Bone marrow (tissue), 2 donors: ENCODE measurements at regions not wholly inside any gene's neighbourhood (a gene's known extent, or its start where the extent isn't known, plus 50 kb on each side); places are given as distances from the start of the nearest gene placed in this dataset.
"Not testable (repeated sequence)": the region's sequence is repeated elsewhere in the genome, so short reads cannot be mapped to it uniquely, and the experiment has no call there.

ENCODE experiments used
- DNase-seq, 2 donors: peaks; one replicate each; lab custom pipeline; 2025; lab: John Stamatoyannopoulos, UW

DNA sequence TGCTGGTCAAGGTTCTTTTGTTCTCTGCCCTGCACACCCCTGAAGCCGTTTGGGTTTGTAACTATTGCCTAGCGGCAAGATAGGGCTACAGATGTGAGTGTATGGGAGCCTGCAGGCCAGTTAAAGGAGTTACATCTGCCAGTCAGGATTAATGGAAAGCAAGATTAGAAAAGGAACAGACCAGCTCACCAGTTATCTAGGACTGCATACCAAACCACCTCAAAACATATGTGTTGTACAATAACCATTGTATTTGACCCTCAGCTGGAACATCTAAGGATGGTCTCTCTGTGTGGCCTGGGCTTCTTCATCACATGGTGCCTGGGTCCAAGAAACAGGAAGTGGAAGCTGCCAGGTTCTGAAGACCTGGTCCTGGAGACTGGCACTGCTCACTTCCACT lies 52.5 kb upstream of the FBXO28 start:
- no peak for DNase-seq

DNA sequence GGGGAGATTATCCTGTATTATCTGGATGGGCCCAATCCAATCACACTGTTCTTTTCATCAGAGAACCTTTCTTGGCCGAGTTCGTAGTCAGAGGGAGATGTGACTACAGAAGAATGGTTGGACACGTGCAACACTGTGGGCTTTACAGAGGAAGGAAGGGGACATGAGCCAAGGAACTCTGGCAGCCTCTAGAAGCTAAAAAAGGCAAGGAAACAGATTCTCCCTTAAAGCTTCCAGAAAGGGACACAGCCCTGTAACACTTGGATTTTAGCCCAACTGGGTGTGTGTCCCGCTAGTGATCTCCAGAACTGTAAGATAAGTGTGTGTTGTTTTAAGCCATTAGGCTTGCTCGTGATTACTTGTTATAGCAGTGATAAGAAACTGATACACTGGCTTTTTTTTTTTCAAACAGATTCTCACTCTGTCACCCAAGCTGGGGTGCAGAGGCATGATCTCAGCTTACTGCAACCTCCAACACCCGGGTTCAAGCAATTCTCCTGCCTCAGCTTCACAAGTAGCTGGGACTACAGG lies 53.9 kb upstream of the FBXO28 start:
- DNase-seq, result no peak

DNA sequence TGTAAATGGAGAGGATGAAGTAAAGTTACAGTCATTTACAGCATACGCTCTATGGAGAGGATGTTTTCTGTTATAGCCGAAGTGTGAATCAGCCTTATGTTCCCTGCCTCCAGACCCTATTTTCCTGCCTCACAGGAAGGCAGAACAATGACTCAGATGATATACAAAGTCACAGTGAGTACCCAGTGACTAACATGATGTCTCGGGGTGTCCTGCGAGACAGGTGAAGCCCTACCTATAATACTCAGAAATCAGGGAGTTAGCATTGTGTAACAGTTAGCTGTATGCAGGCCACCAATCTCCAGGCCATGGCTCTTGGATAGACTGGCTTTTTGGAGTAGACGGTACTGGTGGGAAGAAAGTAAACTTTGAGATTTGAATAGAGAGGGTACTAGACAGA lies 55.6 kb upstream of the FBXO28 start:
- DNase-seq, result no peak

DNA sequence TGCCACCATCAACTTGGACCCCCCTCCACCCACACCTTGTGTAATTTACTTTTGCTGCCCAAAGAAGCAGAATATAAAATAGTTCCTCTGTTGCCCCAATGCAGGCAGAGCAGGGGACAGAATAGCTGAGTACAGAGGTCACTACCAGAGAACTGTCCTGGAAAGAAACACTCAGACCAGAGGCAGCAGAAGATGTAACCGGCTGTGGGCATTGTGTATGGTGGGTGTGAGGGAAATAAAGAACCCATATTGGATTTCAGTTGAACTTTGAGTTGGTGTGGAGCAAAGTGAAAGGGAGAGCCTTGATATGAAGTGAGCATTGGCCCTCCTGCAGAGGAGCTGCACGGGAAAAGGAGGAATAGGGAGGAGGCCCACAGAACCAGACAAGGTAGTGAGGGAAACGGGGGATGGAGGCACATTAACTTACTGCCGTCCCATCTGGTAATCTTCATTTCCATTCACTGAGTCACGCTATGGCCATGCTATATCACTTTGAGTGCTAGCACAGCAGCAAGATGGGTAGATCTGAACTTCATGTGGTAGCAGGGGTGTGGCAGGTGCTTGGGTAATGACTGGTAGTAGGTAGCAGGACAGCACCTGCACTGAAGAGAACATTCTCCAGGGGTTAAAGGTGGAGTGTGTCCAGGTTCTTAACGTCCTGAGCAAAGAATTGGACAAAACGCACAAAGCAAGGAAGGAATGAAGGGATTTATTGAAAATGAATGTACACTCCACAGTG lies 56.3 kb upstream of the FBXO28 start:
- DNase-seq, result no peak

DNA sequence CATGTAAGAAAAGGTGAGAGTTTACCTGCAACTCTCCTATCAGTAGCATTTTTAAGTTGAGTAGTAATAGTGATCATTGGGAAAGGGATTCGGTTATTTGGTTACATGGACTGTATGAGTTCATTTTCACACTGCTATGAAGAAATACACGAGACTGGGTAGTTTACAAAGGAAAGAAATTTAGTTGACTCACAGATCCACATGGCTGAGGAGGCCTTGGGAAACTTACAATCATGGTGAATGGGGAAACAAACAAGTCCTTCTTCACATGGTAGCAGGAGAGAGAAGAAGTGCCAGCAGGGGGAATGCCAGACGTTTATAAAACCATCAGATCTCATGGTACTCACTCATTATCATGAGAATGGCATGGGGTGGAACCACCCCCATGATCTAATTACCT lies 59.3 kb upstream of the FBXO28 start:
- no peak for DNase-seq

DNA sequence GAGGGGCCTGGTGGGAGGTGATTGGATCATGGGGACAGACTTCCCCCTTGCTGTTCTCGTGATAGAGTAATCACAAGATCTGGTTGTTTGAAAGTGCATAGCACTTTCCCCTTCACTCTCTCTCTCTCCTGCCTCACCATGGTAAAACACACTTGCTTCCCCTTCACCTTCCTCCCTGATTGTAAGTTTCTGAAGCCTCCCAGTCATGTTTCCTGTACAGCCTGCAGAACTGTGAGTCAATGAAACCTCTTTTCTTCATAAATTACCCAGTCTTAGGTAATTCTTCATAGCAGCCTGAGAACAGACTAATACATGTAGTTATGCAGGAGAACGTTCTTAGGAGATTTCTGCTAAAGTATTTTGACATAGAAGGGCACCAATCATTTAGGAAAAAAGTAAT lies 59.9 kb upstream of the FBXO28 start:
- no peak for DNase-seq

DNA sequence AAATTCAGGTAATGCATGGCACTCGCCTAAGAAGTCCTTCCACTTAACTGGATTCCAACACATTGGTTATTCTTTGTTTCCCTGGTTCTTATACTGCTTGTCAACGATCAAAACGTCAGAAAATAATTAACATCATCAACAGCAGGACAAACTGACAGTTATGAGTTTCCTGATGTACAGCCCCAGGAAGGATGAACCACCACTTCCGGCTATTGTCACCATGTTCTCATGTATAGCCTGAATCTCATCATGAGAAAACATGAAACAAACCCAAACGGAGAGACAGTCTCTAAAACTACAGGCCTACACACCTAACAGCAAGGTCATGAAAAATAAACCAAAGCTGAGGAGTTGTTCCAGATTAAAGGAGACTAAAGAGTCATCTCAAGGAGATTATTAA lies 60.5 kb upstream of the FBXO28 start:
- DNase-seq, result no peak

DNA sequence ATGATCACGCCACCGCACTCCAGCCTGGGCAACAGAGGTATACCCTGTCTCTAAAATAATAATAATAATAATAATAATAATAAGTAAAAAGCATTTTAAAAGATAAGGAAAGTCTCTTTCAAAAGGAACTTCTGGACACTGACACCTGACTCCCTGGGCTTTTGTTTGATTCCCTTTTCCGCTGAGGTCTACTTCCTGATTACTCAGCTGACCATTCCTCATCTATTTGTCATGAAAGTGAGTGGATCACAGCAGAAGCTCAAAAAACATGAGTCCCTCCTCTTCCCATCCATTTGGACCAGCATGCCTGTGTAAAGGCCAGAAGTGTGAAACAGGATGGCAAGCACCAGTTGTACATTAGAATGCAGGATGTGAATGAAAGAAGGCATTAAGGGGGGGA lies 61.1 kb upstream of the FBXO28 start:
- DNase-seq, result no peak

DNA sequence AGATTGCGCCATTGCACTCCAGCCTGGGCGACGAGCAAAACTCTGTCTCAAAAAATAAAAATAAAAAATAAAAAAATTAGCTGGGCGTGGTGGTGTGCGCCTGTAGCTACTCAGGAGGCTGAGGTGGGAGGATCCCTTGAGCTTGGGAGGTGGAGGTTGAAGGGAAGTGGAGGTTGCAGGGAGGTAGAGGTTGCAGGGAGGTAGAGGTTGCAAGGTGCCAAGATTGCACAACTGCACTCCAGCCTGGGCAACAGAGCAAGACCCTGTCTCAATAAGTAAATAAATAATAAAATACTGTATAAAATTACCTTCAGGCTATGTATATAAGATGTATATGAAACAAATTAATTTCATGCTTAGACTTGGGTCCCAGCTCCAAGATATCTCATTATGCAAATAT lies 62.1 kb upstream of the FBXO28 start:
- not testable (repeated sequence) for DNase-seq

DNA sequence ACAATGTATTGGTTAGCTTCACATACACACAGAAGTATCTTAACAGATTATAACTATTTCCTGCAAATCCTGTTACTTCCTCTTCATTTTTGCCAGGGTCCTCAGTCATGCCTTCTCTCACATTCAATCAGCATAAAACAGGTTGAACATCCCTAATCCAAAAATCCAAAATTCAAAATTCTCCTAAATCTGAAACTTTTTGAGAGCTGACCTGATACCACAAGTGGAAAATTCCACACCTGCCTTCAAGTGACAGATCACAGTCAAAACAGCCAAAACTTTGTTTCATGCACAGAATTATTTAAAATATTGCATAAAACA lies 62.9 kb upstream of the FBXO28 start:
- no peak for DNase-seq

DNA sequence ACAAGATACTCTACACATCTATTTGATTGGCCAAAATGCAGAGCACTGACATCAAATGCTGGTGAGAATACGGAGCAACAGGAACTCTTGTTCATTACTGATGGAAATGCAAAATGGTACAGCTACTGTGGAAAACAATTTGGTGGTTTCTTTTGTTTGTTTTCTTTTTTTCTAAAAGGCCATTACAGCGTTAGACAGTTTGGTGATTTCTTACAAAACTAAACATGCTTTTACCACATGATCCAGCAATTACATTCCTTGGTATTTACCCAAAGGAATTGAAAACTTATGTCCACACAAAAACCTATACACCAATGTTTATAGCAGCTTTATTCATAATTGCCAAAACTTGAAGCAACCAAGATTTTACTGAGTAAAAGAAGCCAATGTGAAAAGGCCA lies 66.4 kb upstream of the FBXO28 start:
- DNase-seq, result no peak

DNA sequence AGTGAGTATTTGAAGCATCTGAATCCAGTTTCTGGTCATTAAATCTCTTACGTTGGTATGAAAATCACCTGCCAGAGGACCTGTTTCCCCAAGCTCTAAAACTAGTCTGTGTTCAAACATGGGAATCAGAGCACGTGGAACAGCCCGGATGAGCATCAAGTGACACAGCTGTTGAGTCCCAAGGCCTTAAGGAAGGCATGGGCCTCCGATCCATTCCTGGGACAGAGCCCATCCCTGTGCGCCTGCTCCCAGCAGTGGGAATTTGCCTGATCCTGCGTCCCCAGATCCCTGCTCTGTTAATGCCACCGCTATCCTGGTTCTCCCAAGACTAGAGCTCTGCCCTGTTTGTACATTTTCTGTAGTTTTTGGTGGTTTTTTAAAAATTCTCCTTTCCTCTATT lies 68.4 kb upstream of the FBXO28 start:
- no peak for DNase-seq

DNA sequence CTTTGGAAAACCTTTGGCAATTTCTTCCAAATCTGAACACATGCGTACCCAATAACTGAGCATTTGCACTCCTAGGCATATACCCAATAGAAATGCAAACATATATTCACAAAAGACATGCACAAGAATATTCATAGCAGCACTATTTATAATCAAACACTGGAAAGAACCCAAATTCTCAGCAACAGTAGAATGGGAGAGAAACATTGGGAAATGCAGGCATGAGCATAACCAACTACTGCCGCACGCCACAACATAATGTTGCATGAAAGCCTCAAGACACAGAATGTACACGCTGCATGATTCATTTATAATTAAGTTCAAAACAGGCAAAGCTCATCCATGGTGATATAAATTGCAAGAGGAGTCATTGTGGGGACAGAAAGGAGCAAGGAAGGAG lies 69.5 kb upstream of the FBXO28 start:
- no peak for DNase-seq

DNA sequence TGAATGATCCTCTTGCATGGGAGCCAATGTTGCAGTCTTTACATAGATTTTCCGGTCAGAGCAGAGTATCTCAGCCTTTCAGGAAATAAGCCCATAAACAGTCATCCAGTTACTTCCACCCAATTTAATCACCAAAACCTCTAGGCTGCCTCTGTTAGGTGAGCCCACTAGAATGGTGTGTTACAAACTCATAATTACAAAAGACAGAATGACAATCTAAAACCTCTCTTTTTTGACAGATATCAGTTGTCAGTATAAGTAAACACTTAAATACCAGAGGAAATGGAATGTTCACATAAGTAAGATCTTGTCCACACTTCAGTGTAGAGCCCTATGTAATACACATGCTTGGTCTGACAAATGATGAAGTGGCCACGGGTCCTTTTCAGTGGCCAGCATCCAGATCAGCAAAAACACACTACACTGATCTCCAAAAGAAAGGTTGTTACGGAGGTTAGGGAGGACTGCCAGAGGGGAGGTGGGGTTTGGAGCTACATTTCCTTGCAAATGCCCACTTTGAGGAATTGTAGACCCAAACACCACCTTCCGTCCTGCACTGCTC lies 71.3 kb upstream of the FBXO28 start:
- no peak for DNase-seq

DNA sequence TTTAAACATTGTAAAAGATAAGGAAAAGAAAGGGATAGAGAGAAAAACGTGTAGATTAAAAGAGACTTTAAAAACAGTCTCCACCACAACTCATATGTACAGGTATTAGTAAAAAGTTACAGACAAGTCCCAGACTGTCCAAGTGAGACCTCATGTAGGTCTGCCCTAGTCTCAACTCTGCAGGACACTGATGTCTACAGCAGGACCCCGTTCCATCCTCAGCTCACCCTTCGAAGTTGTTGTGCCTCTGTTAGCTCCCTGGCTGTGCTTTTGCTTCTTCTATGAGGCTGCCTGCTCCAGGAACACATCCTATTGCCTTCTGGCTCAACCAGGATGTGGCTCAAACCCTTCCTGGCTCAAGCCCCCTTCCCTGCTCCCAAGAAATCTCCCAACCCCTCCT lies 72.9 kb upstream of the FBXO28 start:
- DNase-seq, result no peak

DNA sequence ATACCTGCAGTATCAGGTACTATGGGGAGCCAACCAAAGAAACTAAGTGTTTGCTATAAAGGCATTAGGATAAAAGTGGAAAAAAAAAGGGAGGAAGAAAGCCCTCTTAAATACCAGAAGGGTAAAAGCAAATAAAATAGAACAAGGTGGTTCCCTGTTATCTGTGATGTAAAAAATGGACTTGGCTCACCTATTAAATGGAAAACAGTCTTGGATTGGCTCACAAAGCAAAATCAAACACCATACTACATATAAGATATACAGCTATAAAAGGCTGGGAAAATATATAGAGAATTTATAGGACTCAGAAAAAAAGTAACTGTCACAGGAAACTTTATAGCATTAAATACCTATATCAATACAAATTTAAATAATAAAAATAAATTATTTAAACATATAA lies 73.5 kb upstream of the FBXO28 start:
- DNase-seq, result not testable (repeated sequence)

DNA sequence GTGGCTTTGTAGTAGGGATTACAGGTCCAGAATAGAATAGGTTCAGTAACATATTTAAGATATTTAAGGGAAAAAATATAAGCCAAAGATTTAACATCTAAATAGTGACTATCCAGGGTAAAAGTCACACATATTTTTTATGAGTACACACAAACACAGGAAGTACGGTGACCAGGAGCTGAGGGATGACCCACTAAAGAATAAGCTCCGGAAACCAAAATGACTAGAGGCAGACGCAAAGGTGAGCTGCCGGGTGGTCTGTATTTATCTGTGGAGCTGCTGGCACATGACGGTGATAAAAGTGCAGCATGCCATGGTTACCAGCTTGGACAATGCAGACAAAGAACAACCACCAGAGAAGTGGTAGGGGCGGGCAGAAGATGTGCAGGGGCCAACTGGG lies 73.9 kb upstream of the FBXO28 start:
- DNase-seq, result not testable (repeated sequence)

DNA sequence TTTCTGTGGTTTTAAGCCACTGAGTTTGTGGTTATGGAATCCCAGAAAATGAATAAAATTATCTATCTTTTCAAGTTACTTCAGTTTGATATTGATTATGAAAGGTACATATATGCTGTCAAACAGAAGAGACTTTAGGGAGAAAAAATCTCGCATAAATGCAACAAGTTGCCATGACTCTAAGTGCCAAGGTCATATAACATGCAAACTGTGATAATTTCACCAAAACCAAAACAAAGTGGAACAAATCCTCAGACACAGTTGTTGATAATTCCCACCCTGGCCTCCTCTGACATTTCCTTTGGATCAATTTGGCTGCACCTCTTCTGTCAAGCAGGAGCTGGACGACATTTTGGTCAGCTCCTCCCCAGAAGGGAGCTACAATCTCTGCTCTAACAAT lies 75.1 kb upstream of the FBXO28 start:
- not testable (repeated sequence) for DNase-seq

DNA sequence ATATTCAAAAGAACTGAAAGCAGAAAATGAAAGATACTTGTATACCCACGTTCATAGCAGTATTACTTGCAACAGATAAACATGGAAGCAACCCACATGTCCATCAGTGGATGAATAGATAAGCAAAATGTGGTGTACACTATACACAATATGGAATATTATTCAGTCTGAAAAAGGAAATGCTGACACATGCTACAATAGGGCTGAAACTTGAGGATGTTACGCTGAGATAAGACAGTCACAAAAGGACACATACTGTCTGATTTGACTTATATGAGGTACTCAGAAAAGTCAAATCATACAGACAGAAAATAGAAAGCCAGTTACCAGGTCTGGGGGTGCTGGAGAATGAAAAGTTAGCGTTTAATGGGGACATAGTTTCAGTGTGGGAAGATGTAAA lies 76.5 kb upstream of the FBXO28 start:
- not testable (repeated sequence) for DNase-seq

DNA sequence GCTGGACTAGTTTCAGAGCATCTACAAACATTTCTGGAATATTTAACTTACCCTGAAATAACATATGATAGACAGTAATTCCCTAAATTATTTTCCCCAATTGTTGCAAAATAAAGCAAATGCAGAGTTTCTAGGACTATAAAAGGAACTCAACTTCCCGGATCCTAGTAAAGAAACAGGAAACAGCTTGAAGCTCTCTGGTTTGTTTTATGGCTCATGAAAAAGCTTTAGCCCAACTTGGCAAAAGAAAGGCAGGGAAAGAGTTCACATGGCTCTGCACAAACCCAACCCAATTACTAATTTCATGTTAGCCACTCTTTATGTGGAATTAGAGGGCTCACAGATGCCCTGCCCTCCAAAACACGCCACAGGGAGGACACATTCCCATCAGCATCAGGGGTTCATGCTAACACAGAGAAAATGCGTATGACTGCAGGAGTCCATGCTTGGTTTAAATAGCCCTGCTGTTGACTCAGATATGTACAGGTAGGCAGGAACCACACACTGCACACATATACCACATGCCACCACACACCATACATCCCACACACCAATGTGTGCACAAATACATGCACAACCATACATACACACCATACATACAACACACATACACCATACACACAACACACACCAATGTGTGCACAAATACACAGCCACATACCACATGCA lies 81.2 kb upstream of the FBXO28 start:
- DNase-seq, result not testable (repeated sequence)

DNA sequence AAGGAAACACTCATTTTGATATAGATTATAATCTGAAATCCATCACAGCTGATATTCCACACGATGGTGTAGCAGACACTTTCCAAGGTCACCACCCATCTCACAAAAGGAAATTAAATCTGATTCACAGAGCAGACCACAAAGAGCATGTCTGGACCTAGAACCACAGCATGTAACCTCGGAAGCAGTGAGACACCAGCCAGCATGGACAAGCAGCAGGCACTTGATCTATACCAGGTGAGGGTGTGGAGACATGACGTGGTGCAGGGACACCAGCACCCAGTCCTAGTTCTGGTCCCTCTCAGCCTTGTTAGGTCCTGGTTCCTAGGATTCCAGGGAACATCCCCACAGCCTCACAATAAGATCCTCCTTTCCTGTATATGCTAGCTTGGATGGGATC lies 81.9 kb upstream of the FBXO28 start:
- DNase-seq, result not testable (repeated sequence)

DNA sequence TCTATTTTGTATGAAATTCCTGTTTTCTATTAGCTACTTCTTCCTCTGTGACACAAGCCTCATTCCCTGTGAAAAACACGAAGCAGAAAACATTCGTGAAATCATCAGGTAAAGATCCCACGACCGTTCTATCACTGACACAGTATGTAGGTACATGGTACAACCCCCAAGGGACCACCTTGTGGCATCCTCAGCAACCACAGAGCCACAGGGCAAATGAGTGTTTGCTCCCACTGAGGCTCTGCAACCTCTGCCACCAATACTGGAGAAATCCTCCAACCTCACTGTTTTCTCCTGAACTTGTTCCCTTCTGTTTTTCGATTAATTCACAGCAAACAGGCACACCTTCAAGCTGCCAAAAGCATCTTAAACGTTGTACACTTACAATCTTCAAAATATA lies 83.7 kb upstream of the FBXO28 start:
- DNase-seq, result not testable (repeated sequence)

DNA sequence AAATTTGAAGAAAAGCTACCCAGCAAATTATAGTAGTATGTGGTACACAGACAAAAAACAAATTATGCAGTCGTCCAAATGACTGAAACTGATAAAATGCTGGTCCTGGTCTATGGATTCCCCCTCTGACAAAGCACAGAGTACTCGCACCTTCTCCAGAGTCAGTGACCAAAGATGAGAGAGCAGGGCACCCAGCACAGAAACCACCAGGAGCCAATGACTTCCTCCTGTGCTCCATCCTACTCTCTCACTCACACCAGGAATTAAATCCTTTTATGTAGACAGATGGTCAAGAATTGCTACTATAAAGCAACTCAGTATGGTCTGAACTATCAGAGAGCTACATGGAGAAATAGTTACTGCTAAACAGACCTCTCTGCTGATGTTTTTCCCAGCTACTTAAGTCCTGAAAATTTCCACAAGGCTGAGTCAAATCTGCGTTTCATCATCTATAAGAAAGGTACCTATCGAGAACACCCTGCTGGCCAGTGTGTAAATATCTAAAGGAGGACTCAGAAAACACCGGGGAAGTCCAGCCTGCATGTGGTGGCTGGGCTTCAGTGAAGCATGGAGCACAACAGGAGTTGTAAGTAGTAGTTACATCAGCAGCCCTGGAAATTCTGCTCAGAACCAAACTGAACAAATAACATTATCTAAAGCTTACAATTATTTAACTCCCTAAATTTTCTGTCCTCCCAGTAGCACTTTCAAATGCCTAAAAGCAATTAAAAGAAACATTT lies 84.5 kb upstream of the FBXO28 start:
- DNase-seq, result not testable (repeated sequence)
